ENCODE measurements at regions not wholly inside any gene's neighbourhood (a gene's known extent, or its start where the extent isn't known, plus 50 kb on each side); places are given as distances from the start of the nearest gene placed in this dataset.
"Not testable (repeated sequence)": the region's sequence is repeated elsewhere in the genome, so short reads cannot be mapped to it uniquely, and the experiment has no call there.

GRCh38 chr3:6367171-6367570, 493.7 kb upstream of the GRM7 start:
- DNase-seq (ENCODE audit: low spot score): no peak
- H3K4me1 ChIP-seq (replicated peaks): no peaks in the 10 kb centered on the region
- intact Hi-C loops (cut with DNase I): no loop called here
- no peaks in the 10 kb centered on the region for H3K27me3 ChIP-seq (replicated peaks; ENCODE audit: insufficient read depth)
- no peak overlapping the region for H3K4me3 ChIP-seq
- no peaks in the 10 kb centered on the region for H3K36me3 ChIP-seq
- H3K9me3 ChIP-seq: no peaks in the 10 kb centered on the region
- 48% methylated on average over 2 of the region's 2 CpGs for WGBS
- TF ChIP-seq POLR2AphosphoS5 (IDR thresholded peaks at IDR 0.05): no peak
- TF ChIP-seq POLR2A (IDR thresholded peaks at IDR 0.05): no peak
- TF ChIP-seq CTCF (IDR thresholded peaks at IDR 0.05): no peak
- no peak overlapping the region for H3K27ac ChIP-seq

DNA sequence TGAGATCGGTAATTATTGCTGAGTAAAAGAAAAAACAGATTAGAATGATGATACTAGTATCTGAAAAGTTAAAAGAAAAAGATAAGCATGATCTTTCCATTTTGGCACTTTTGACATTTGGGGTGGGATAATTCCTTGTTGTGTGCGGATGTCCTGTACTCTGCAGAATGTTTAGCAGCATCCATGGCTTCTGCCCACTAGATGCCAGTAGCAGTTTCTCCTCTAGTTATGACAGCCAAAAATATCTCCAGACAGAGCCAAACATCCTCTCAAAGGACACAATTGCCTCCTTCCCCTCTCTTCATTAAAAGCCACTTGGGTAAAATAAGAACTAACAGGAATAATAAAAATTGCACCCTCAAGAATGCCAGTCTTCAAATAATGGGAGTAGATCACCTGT, 468.8 kb upstream of the GRM7 start:
- no peaks in the 10 kb centered on the region for H3K27me3 ChIP-seq (replicated peaks; ENCODE audit: insufficient read depth)
- TF ChIP-seq POLR2A (IDR thresholded peaks at IDR 0.05) (no peak), CTCF (IDR thresholded peaks at IDR 0.05) (no peak), POLR2AphosphoS5 (IDR thresholded peaks at IDR 0.05) (no peak)
- DNase-seq (ENCODE audit: low spot score): no peak
- H3K4me3 ChIP-seq: no peak overlapping the region
- H3K9me3 ChIP-seq: no peaks in the 10 kb centered on the region
- intact Hi-C loops (cut with DNase I): no loop called here
- H3K4me1 ChIP-seq (replicated peaks): no peaks in the 10 kb centered on the region
- H3K27ac ChIP-seq: no peak overlapping the region
- WGBS: 79% methylated on average over 2 of the region's 2 CpGs
- H3K36me3 ChIP-seq: no peaks in the 10 kb centered on the region

GRCh38 chr3:6394944-6395343, 466.0 kb upstream of the GRM7 start:
- no peak overlapping the region for H3K27ac ChIP-seq
- no peaks in the 10 kb centered on the region for H3K9me3 ChIP-seq
- no peak overlapping the region for H3K4me3 ChIP-seq
- no peak for TF ChIP-seq POLR2AphosphoS5 (IDR thresholded peaks at IDR 0.05)
- TF ChIP-seq POLR2A (IDR thresholded peaks at IDR 0.05): no peak
- TF ChIP-seq CTCF (IDR thresholded peaks at IDR 0.05): no peak
- H3K27me3 ChIP-seq (replicated peaks; ENCODE audit: insufficient read depth): no peaks in the 10 kb centered on the region
- H3K36me3 ChIP-seq: no peaks in the 10 kb centered on the region
- WGBS: 88% methylated on average over 2 of the region's 2 CpGs
- H3K4me1 ChIP-seq (replicated peaks): no peaks in the 10 kb centered on the region
- no peak for DNase-seq (ENCODE audit: low spot score)
- intact Hi-C loops (cut with DNase I): no loop called here

- Histone ChIP-seq H3K4me3 (no peak overlapping the region), H3K4me1 (replicated peaks) (no peaks in the 10 kb centered on the region), H3K36me3 (no peaks in the 10 kb centered on the region), H3K27ac (no peak overlapping the region), H3K27me3 (replicated peaks; ENCODE audit: insufficient read depth) (no peaks in the 10 kb centered on the region), H3K9me3 (no peaks in the 10 kb centered on the region)
- WGBS: 19% methylated on average over 1 of the region's 1 CpG
- no peak for TF ChIP-seq POLR2AphosphoS5 (IDR thresholded peaks at IDR 0.05)
- TF ChIP-seq POLR2A (IDR thresholded peaks at IDR 0.05): no peak
- no peak for TF ChIP-seq CTCF (IDR thresholded peaks at IDR 0.05)
- intact Hi-C loops (cut with DNase I): no loop called here
- DNase-seq (ENCODE audit: low spot score): no peak
These were observed 464.3 kb upstream of the GRM7 start for GRCh38 chr3:6396631-6397030.

GRCh38 chr3:6402666-6403065, 458.2 kb upstream of the GRM7 start:
- intact Hi-C loops (cut with DNase I); H3K36me3 ChIP-seq: not testable (repeated sequence)
- 76% methylated on average over 4 of the region's 4 CpGs for WGBS

DNA sequence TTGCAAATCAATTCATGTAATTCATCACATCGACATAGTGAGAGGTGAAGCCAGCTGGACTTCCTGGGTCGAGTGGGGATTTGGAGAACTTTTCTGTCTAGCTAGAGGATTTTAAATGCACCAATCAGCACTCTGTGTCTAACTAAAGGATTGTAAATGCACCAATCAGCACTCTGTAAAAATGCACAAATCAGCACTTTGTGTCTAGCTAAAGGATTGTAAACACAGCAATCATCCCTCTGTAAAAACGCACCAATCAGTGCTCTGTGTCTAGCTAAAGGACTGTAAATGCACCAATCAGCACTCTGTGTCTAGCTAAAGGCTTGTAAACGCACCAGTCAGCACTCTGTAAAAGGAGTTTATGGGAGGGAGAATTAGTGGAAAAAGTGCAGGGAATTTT, 454.0 kb upstream of the GRM7 start:
- not testable (repeated sequence) for H3K9me3 ChIP-seq

More at GRCh38 chr3:6402666-6403065, 458.2 kb upstream of the GRM7 start:
- DNase-seq (ENCODE audit: low spot score); H3K27me3 ChIP-seq (replicated peaks; ENCODE audit: insufficient read depth); H3K27ac ChIP-seq; H3K4me3 ChIP-seq; H3K4me1 ChIP-seq (replicated peaks); H3K9me3 ChIP-seq: not testable (repeated sequence)

More for the DNA sequence above, 454.0 kb upstream of the GRM7 start:
- H3K27ac ChIP-seq; DNase-seq (ENCODE audit: low spot score); intact Hi-C loops (cut with DNase I); H3K27me3 ChIP-seq (replicated peaks; ENCODE audit: insufficient read depth); H3K4me1 ChIP-seq (replicated peaks); H3K4me3 ChIP-seq; H3K36me3 ChIP-seq: not testable (repeated sequence)
- WGBS: 83% methylated on average over 4 of the region's 4 CpGs

Measured in prostate gland (tissue), 2 donors.